Hepatocyte (in vitro differentiated cells): ENCODE measurements at regions not wholly inside any gene's neighbourhood (a gene's known extent, or its start where the extent isn't known, plus 50 kb on each side); places are given as distances from the start of the nearest gene placed in this dataset.
A peak's percentile ranks its signal among the peaks of the same experiment; 100 is the strongest.

Experiments used
- CTCF ChIP-seq: fragments of 200-600 bp; sonication (generic); IDR thresholded peaks from 2 replicates; pipeline ENCODE4 v1.5.1; 2016; ENCODE audit warnings: antibody characterized with exemption, mild to moderate bottlenecking; ENCODE audit not compliant: poor library complexity
- EZH2 ChIP-seq: fragments of 200-600 bp; sonication (generic); IDR thresholded peaks from 2 replicates; pipeline ENCODE4 v1.6.1; 2016; ENCODE audit warnings: antibody characterized with exemption, mild to moderate bottlenecking, borderline replicate concordance

GRCh38 chr4:38449506-38450174, 214.4 kb upstream of the KLF3 start:
- no peak for TF ChIP-seq EZH2
- TF ChIP-seq CTCF = peak; percentile 10
